IPS-20b (cell line): ENCODE measurements at regions not wholly inside any gene's neighbourhood (a gene's known extent, or its start where the extent isn't known, plus 50 kb on each side); places are given as distances from the start of the nearest gene placed in this dataset.

Experiments used
- H3K27ac ChIP-seq: one replicate; pipeline ENCODE4 v1.5.1; 2013; ENCODE audit warnings: low read length
- H3K27me3 ChIP-seq: 2 replicates; pipeline ENCODE4 v1.6.1; 2013; ENCODE audit warnings: mild to moderate bottlenecking, low read length, inconsistent platforms; ENCODE audit not compliant: insufficient read depth
- H3K36me3 ChIP-seq: 2 replicates; pipeline ENCODE4 v1.6.1; 2013; ENCODE audit warnings: low read depth, mild to moderate bottlenecking, inconsistent platforms, low read length, moderate library complexity; ENCODE audit not compliant: insufficient read depth
- H3K4me1 ChIP-seq: 2 replicates; pipeline ENCODE4 v1.6.1; 2013; ENCODE audit warnings: mild to moderate bottlenecking, control low read depth, inconsistent platforms, low read length, moderate library complexity; ENCODE audit not compliant: insufficient read depth
- H3K4me3 ChIP-seq: 2 replicates; pipeline ENCODE4 v1.5.1; 2013; ENCODE audit warnings: mild to moderate bottlenecking, low read length, inconsistent platforms
- H3K9ac ChIP-seq: 2 replicates; pipeline ENCODE4 v1.6.1; 2013; ENCODE audit warnings: low read depth, mild to moderate bottlenecking, inconsistent platforms, low read length, moderate library complexity
- H3K9me3 ChIP-seq: 2 replicates; pipeline ENCODE4 v1.6.1; 2013; ENCODE audit warnings: mild to moderate bottlenecking, low read depth, low read length, inconsistent platforms; ENCODE audit not compliant: insufficient read depth

DNA sequence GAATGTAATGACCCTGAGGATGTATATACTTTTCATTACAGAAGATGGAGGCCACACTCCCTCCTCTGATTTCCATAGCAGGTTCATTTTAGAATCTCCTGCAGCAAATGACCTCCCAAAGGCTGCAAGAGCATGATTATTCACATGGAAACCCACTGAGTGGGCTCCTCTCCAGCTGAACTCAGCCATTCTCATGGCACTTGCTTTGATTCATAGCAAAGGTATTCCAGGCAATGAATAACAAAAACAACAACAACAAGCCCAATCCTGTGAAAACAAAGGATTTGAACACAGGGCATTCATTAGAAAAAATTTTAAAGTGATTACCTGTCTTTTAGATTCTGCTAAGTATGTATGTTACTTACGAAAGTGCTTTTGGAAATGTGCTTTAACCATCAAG is 894.0 kb upstream of the FRG1 start:
- Histone ChIP-seq H3K36me3 (no peaks in the 10 kb centered on the region), H3K4me1 (peaks cover 45% of the 10 kb centered on the region), H3K27ac (peak overlapping the region; percentile 59), H3K9ac (peak overlapping the region; percentile 59; the same call in 1 of the 2 replicates), H3K9me3 (no peaks in the 10 kb centered on the region), H3K4me3 (peak overlapping the region; percentile 37; the same call in 1 of the 2 replicates), H3K27me3 (no peaks in the 10 kb centered on the region)

- Histone ChIP-seq H3K9ac (peak overlapping the region; percentile 58; the same call in 1 of the 2 replicates), H3K9me3 (no peaks in the 10 kb centered on the region), H3K4me3 (no peak overlapping the region), H3K36me3 (no peaks in the 10 kb centered on the region), H3K27ac (peak overlapping the region; percentile 59), H3K4me1 (peaks cover 45% of the 10 kb centered on the region), H3K27me3 (no peaks in the 10 kb centered on the region)
These were observed 892.6 kb upstream of the FRG1 start for GRCh38 chr4:189048119-189048518.

GRCh38 chr4:189049682-189050081 is 891.0 kb upstream of the FRG1 start:
- Histone ChIP-seq H3K4me3 (no peak overlapping the region), H3K36me3 (no peaks in the 10 kb centered on the region), H3K4me1 (peaks cover 50% of the 10 kb centered on the region), H3K9me3 (no peaks in the 10 kb centered on the region), H3K27me3 (no peaks in the 10 kb centered on the region), H3K27ac (peak overlapping the region; percentile 46), H3K9ac (peak overlapping the region; percentile 45; the same call in 1 of the 2 replicates)

DNA sequence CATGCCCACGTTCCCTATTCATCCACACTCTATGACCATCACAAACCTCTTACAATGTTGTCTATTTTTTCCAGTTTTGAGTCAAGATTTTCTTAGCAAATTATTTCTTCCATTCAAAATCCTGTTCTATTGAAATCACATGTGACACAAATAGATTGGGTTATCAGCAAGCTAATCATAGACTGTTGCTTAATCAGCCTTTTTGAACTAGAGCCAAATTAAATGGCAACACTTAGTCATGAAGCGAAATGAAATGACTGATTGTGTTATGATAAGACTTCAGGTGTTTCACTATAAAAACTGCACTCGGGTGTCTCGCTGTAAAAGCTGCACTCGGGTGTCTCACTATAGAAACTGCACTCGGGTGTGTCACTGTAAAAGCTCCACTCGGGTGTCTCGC is 890.0 kb upstream of the FRG1 start:
- Histone ChIP-seq H3K4me1 (peaks cover 44% of the 10 kb centered on the region), H3K9me3 (no peaks in the 10 kb centered on the region), H3K9ac (no peak overlapping the region), H3K27me3 (no peaks in the 10 kb centered on the region), H3K36me3 (no peaks in the 10 kb centered on the region), H3K4me3 (no peak overlapping the region), H3K27ac (no peak overlapping the region)

GRCh38 chr4:189053621-189054020 is 887.1 kb upstream of the FRG1 start:
- Histone ChIP-seq H3K27ac (no peak overlapping the region), H3K9ac (no peak overlapping the region), H3K36me3 (no peaks in the 10 kb centered on the region), H3K27me3 (no peaks in the 10 kb centered on the region), H3K9me3 (no peaks in the 10 kb centered on the region), H3K4me1 (peaks cover 21% of the 10 kb centered on the region), H3K4me3 (no peak overlapping the region)

DNA sequence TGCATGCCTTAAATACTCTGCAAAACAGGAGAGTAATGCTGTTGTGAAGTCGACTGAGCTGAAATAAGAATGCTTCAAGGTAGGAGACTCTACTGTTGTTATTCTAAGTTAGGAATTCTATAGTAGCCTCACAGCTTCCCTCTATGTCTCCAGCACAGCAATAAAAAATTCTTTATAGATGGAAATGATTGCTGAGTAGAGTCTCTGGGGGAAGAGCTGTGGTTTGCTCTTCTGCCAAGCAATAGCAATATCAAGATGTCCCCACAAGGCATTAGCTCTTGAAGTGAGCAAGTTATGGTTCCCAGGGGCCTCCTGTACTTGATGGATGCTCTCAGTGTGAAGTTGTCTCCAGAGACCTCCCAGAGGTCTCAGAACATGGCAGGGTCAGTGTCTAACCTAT is 880.6 kb upstream of the FRG1 start:
- Histone ChIP-seq H3K4me3 (0 out of 2 replicates have a peak overlapping the region, but pooled peaks have one; percentile 4), H3K9me3 (peaks cover 7% of the 10 kb centered on the region; the same call in 1 of the 2 replicates), H3K4me1 (peaks cover 25% of the 10 kb centered on the region), H3K9ac (peak overlapping the region; percentile 46; the same call in 1 of the 2 replicates), H3K27me3 (no peaks in the 10 kb centered on the region), H3K27ac (peak overlapping the region; percentile 86), H3K36me3 (no peaks in the 10 kb centered on the region)

- Histone ChIP-seq H3K4me1 (peaks cover 25% of the 10 kb centered on the region), H3K27me3 (no peaks in the 10 kb centered on the region), H3K27ac (peak overlapping the region; percentile 23), H3K4me3 (no peak overlapping the region), H3K36me3 (no peaks in the 10 kb centered on the region), H3K9ac (no peak overlapping the region), H3K9me3 (peaks cover 7% of the 10 kb centered on the region; the same call in 1 of the 2 replicates)
These were observed 878.4 kb upstream of the FRG1 start for GRCh38 chr4:189062047-189062820.

- Histone ChIP-seq H3K4me1 (no peaks in the 10 kb centered on the region), H3K9ac (no peak overlapping the region), H3K27me3 (no peaks in the 10 kb centered on the region), H3K4me3 (no peak overlapping the region), H3K9me3 (no peaks in the 10 kb centered on the region), H3K36me3 (no peaks in the 10 kb centered on the region), H3K27ac (no peak overlapping the region)
These were observed 870.9 kb upstream of the FRG1 start for GRCh38 chr4:189069772-189070171.

GRCh38 chr4:189071241-189071640 is 869.4 kb upstream of the FRG1 start:
- Histone ChIP-seq H3K9ac (no peak overlapping the region), H3K27ac (no peak overlapping the region), H3K4me1 (no peaks in the 10 kb centered on the region), H3K36me3 (no peaks in the 10 kb centered on the region), H3K27me3 (no peaks in the 10 kb centered on the region), H3K4me3 (no peak overlapping the region), H3K9me3 (no peaks in the 10 kb centered on the region)

GRCh38 chr4:189073739-189074138 is 866.9 kb upstream of the FRG1 start:
- H3K9ac ChIP-seq = no peak overlapping the region
- no peak overlapping the region for H3K4me3 ChIP-seq
- H3K27ac ChIP-seq = no peak overlapping the region
- H3K4me1 ChIP-seq = no peaks in the 10 kb centered on the region
- H3K27me3 ChIP-seq = no peaks in the 10 kb centered on the region
- no peaks in the 10 kb centered on the region for H3K9me3 ChIP-seq
- H3K36me3 ChIP-seq = no peaks in the 10 kb centered on the region

DNA sequence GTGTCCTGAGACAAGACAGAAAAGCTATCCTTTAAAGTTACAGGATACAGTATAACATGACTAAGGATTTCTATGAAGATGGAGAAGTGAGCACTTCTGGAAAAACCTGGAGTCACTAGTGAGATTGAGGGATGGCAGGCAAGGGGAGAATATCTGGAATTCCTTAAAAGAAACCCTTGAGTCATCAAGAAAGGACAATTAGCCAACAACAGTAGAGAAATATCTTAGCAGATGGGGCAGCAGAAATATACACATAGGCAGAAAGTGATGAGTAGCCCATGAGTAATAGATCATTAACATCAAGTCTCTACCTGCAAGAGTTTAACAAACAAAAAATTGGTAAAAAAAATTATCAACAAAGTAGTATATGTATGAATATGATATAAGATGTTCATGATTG is 858.8 kb upstream of the FRG1 start:
- no peaks in the 10 kb centered on the region for H3K36me3 ChIP-seq
- no peak overlapping the region for H3K9ac ChIP-seq
- no peak overlapping the region for H3K4me3 ChIP-seq
- H3K4me1 ChIP-seq = no peaks in the 10 kb centered on the region; the same call in 1 of the 2 replicates
- no peaks in the 10 kb centered on the region for H3K9me3 ChIP-seq
- H3K27me3 ChIP-seq = no peaks in the 10 kb centered on the region
- H3K27ac ChIP-seq = no peak overlapping the region

GRCh38 chr4:189083769-189084168 is 856.9 kb upstream of the FRG1 start:
- no peaks in the 10 kb centered on the region for H3K27me3 ChIP-seq
- H3K27ac ChIP-seq = no peak overlapping the region
- no peaks in the 10 kb centered on the region for H3K9me3 ChIP-seq

More at GRCh38 chr4:189083769-189084168, 856.9 kb upstream of the FRG1 start:
- Histone ChIP-seq H3K36me3 (no peaks in the 10 kb centered on the region), H3K9ac (no peak overlapping the region), H3K4me3 (no peak overlapping the region), H3K4me1 (no peaks in the 10 kb centered on the region; the same call in 1 of the 2 replicates)
